NAMALWA (cell line): ENCODE measurements at regions not wholly inside any gene's neighbourhood (a gene's known extent, or its start where the extent isn't known, plus 50 kb on each side); places are given as distances from the start of the nearest gene placed in this dataset.

Experiments used
- DNase-seq: peaks from one replicate; pipeline ENCODE4 v3.0.0-alpha.2; 2015; ENCODE audit warnings: low spot score

DNA sequence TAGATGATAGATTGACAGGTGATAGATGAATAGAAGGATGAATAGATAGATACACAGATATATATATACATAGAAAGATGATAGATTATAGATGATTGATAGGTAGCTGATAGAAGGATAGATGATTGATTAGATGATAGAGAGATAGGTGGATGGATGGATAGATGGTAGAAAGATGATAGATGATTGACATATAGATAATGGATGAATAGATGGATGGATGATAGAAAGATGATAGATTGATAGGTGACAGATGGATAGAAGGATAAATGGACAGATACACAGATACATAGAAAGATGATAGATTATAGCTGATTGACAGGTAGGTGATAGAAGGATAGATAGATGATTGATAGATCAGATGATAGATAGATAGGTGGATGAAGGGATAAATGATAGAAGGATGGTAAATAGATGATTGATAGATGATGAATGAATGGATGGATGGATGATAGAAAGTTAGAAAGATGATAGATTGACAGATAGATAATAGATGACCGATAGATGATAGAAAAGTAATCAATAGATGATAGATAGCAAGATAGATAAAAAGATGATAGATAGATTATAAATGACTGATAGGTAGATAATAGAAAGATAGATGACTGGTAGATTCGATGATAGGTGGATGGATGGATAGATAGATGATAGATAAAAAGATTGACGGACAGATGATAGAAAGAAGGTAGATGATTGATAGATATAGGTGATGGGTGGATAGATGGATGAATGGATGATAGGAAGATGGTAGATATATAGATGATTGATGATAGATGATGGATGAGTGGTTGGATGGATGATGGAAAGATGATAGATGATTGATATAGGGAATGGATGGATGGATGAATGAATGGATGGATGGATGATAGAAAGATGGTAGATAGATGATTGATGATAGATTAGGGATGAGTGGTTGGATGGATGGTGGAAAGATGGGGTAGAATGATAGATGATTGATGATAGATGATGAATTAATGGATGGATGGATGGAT, 80.4 kb downstream of the MICALL2 start:
- DNase-seq = no peak

DNA sequence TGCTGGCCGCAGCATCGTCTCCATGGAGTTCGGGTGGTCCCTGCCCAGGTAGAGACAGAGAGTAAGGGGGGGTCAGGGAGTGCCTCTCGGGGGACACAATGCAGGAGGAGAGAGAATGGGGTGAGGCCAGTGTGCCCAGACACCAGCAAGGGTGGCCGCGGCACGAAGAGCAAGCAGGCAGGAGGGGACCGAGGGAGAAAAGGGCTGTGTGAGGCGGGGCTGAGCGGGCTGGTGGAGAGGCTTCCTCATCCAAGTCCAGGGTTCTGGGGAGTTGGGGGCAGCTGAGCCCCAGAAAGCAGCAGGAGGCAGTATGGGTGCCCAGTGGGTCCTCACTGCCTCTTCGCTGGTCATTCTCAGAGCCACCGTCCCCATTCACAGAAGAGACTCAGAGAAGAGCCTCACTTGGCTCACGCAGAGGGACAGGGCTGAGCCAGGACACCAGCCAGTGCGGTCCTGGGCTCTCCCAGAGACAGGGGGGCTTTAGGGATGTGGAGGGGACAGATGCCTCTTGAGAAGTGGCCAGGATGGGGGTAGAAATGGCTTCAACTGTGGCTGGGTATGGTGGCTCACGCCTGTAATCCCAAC, 78.9 kb downstream of the MICALL2 start:
- no peak for DNase-seq

DNA sequence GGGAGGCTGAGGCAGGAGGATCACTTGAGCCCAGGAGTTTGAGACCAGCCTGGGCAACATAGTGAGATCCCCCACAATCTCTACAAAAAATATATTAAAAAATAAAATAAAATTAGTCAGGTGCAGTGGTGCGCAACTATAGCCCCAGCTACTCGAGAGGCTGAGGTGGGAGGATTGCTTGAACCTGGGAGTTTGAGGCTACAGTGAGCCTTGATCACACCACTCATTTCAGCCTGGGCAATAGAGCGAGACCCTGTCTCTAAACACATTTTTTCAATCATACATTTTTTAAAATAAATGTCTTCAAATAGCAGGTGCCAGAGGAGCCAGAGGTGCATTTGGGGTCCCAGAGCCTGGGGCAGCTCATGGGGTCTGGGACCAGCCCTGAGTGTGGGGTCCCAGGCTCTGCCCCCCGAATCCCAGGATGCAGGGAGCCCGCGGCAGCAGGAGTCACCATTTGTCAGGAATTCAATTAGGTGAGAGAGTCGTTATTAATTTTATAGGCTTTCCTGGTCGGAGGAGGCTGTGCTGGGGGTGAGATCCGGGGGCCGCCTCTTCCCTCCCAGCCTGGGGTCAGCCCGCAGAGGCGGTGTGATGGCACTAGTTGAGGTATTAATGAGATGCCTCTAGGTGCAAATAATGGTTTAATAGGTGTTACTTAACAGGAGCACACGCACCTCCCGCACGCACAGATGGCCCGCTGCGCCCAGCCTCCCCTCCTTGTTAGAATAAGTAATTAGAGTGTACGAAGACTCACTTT, 78.3 kb downstream of the MICALL2 start:
- DNase-seq = no peak

DNA sequence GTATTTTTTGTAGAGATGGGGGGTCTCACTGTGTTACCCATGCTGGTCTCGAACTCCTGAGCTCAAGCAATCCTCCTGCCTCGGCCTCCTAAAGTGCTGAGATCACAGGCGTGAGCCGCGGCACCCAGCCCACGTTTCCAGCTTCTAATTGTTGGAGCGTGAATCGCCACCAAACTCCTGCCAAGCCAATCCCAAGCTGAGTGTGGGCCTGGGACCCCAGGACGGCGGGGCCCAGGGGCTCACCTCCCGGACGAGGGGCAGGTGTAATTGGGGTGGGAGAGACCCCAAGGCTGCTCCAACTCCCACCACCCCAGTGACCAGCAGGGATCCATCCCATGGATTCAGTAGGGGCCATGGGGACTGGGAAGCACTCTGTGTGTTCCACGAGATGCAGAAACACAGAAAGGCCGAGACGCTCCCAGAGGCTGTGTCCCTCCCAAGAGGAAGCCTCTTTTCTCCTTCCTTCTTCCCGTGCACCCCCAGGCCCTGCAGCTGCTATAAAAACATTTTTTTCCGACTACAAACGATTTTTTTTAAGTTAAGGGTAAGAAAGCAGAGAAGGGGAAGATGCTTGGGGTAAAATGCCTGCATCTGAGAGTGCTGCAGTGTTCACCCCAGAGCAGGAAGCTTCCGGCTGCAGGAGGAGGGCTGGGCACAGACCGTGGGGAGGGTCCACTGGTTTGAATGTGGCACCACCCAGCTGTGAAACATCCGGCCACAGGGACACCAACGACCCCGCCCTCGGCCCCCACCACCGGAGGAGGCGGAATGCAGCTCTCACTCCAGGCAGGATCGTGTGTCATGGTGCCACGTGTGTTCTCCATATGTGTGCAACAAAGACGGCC, 76.5 kb downstream of the MICALL2 start:
- DNase-seq = no peak

DNA sequence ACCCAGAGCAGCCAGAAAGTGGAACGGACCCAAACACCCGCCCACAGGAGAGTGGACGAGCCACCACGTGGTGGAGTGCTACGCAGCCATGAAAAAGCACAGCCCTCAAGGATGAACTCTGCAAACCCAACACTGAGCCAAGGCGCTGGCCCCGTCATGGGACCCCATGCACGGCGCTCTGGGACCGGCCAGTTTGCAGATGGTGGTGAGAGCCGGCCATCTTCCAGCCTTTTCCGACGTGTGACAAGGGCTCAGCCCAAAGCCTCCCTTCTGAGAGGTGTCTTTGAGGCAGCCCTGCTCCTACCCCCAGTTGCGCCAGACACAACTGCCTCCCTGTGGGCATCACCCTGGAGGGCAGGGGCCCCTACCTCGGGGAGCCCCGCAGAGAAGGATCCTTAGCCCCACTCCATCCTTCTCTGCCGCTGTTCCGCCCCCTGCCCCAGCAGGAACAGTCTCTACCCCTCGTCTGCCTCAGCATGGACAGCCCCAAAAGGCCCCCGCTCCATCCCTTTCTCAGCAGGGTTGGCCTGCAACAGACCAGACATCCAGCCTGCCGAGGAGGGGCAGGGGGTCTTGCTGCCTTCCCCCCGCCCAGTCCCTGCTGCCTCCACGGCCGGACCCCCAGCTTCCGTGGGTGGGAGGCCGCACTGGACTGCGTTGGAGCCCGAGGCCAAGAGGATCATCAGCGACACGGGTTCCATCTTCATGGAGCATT, 75.7 kb downstream of the MICALL2 start:
- no peak for DNase-seq

DNA sequence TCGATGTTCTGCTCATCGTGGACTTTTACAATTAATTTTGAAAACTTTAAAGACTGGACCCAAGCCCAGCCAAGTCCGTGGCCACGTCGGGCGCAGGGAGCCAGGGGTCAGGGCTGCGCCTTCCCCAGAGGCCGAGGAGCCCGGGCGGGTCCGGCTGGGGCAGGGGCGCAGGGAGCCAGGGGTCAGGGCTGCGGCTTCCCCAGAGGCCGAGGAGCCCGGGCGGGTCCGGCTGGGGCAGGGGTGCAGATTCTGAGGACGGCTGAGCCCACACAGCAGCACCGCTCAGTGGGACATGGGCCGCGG, 75.2 kb downstream of the MICALL2 start:
- no peak for DNase-seq
